Omental fat pad (tissue), 3 donors: ENCODE measurements at regions not wholly inside any gene's neighbourhood (a gene's known extent, or its start where the extent isn't known, plus 50 kb on each side); places are given as distances from the start of the nearest gene placed in this dataset.

Experiments
- ATAC-seq: fragments of 150-250 bp; one replicate; pipeline ENCODE4 v1.9.1; 2016; ENCODE audit warnings: mild to moderate bottlenecking, moderate library complexity; ENCODE audit not compliant: low FRiP score
- DNase-seq: peaks from one replicate; pipeline ENCODE4 v3.0.0-alpha.2; 2019; ENCODE audit warnings: low spot score
- TF ChIP-seq, protein P1 (sequence below), 3 donors: fragments of 450-650 bp; IDR thresholded peaks; one replicate each; pipeline ENCODE4 v1.5.1; 2016 to 2017; ENCODE audit warnings: antibody characterized with exemption in 3 of 3, mild to moderate bottlenecking in 3 of 3, moderate library complexity in 2 of 3

DNA sequence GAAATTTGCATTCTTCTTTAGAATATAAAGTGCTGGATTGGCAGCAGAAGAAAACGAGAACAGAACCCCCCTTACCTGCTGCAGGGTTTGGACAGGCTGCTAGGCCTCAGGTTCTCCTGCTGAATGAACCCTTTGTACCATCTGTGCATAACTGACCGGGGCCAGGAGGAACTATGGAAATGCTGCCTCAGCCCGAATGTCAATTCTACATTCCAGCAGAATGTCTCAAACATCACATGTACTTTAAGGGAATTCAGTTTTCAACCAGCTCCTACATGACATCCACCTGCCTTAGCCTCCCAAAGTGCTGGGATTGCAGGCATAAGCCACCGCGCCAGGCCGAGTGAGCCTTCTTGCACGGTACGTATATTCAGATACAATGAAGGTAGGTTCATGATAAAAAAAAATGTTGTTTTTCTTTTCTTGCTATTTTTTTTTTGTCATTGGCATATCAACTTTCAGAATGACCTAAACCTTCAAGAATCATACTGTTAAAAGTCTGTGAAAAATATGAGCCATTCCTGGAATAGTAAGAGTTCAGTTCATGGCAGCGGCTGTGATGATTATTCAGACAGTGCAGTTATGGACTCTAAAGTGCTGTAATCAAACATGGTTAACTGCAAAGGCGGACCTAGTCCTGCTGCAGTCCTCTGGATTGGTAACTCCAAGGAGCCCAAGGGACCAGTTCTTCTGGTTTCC is 84.4 kb upstream of the TNS3 start:
- DNase-seq (no peak), ATAC-seq (no peak)
- TF ChIP-seq, protein P1, sequence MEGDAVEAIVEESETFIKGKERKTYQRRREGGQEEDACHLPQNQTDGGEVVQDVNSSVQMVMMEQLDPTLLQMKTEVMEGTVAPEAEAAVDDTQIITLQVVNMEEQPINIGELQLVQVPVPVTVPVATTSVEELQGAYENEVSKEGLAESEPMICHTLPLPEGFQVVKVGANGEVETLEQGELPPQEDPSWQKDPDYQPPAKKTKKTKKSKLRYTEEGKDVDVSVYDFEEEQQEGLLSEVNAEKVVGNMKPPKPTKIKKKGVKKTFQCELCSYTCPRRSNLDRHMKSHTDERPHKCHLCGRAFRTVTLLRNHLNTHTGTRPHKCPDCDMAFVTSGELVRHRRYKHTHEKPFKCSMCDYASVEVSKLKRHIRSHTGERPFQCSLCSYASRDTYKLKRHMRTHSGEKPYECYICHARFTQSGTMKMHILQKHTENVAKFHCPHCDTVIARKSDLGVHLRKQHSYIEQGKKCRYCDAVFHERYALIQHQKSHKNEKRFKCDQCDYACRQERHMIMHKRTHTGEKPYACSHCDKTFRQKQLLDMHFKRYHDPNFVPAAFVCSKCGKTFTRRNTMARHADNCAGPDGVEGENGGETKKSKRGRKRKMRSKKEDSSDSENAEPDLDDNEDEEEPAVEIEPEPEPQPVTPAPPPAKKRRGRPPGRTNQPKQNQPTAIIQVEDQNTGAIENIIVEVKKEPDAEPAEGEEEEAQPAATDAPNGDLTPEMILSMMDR (IDR thresholded peaks at IDR 0.05), result no peak

DNA sequence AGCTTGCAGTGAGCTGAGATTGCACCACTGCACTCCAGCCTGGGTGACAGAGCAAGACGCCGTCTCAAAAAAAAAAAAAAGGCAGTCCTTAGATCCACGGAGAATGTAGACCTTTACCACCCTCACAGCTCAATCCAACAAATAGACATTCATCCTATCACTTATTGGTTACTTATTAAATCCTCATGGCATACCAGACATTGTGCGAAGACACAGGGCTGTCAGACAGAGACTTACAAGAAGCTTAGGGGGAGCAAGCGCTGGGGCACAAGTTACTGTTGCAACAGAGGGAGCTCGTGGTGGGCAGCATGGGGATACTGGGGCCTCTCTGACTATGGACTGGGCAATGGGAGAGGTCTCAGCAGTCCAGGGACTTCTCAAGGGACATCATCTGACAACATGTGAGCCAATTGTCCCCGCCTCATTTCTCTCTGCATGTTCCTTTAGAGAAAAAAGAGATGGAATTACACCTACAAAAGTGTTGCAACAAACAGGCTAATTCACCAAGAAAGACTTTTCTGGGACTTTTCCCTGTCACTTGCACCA is 82.8 kb upstream of the TNS3 start:
- no peak for DNase-seq
- TF ChIP-seq, protein P1 (IDR thresholded peaks at IDR 0.05), result no peak
- no peak for ATAC-seq

DNA sequence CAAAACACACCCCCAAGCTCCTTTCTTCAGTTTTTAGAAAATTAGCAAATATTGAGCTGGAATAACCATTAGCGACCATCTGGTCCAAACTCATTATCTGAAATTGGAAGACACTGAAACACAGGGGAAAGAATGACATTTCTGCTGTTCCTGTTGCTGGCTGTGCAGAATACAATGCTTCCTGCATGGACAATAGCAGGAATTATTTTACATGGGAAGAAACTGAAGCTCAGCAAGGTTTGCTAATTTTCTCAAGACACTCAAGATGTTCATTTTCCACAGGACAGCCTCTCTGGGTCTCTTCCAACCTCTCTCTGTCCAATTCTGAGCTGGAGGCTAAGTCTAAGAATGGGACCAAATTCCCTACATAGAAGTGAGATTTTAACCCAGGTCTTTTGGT is 81.9 kb upstream of the TNS3 start:
- ATAC-seq (no peak), DNase-seq (no peak)
- TF ChIP-seq, protein P1 (IDR thresholded peaks at IDR 0.05), result no peak

DNA sequence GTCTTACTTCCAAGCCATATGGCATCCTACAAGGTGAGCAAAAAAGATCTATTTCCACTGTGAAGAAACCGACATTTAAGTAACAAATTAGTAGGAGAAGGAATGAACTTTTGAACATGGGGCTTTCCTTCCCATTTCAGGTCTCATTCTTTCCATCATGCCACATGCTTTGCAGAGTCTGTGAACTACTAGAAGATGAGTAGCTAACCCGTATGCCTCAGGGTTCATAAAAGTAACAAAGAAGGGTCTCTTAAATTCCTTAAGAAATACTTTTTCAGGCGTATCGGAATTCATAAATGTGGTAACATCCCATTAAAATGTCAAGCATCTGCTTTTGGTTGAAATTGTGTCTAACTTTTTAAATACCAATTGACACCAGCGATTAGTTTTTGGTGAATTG is 81.3 kb upstream of the TNS3 start:
- ATAC-seq (no peak), DNase-seq (no peak)
- TF ChIP-seq, protein P1 (IDR thresholded peaks at IDR 0.05), result no peak

DNA sequence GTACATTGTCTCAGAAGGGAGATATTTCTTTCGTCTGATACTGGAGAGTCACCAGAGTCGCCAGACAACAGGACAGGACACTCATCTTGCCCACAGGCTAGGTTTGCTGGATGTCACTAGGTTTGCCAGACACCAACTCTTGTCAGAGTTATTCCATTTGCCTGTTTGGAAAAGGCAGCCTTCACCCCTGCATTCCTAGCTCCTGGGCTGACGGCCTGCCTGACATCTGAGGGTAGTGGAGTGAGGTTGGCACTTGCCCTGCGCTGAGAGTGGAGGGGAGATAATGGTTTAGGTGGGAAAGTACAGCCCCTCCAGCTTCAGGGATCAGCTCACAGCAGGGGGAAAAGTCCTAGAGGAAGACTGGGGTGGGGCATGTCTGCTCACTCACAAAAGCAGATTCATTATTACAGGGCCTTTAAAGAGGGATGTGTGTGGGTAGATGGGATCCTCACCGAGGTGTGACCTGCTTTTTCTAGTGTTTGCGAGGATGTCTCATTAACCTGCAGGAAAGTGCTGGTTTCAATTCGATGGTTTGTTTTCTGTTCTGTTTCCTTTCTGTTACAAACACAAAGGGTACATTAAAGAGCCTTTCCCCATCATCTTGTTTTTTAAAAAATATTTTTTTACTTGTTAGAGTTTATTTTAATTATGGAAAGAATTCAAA is 79.3 kb upstream of the TNS3 start:
- TF ChIP-seq, protein P1 (IDR thresholded peaks at IDR 0.05), result no peak
- DNase-seq, result no peak
- no peak for ATAC-seq

DNA sequence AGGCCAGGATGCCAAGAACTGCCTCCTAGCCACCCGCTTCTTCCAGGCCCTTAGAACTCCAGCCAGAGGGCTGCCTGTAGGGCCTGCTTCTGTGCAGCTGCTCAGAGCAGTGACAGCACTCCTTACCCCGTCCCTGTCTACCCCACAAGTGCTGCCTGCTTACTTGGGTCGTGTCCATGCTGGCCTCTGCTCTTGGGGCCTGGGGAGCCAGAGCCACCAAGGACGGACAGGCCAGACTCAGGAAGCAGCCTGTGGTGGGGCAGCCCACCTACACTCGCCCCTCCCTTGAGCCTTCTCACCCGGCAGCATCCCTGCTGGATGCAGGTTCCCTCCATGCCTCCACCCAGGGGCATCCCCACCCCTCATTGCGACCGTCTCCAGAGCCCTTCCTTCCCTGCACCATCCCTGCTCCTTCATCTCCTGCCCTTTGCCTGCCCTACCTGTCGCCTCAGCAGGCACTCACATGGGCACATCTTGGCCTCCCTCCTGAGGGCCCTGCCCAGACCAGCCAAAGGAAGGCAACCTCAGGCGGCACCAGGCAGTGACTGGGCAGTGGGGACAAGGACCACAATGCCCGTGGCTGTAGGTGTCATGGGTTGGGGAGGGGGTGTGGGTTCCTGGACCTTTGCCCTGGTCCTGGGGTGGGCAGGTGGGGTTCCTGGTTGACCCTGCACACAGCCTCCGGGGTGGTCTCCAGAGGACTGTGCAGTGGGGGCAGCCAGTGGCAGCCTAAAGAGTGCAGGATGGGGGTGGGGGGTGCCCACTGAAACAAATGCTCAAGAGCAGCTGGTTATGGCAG is 78.0 kb upstream of the TNS3 start:
- DNase-seq (no peak), ATAC-seq (no peak)
- TF ChIP-seq, protein P1 (IDR thresholded peaks at IDR 0.05), result no peak
